K562 (cell line): ENCODE measurements at regions not wholly inside any gene's neighbourhood (a gene's known extent, or its start where the extent isn't known, plus 50 kb on each side); places are given as distances from the start of the nearest gene placed in this dataset.

Source experiments
- BRCA1 ChIP-seq, 2 experiments: fragments of 450-650 bp in 1 of 2; sonication (generic) in 1 of 2; formaldehyde crosslinking in 1 of 2; IDR thresholded peaks; 2 replicates each; pipeline versions ENCODE4 v1.5.0 to v1.6.1; 2017 to 2020; ENCODE audit warnings: mild to moderate bottlenecking in 1 of 2, missing genetic modification reagents in 1 of 2
- CBX1 ChIP-seq: sonication (generic); IDR thresholded peaks from 2 replicates; pipeline ENCODE4 v1.6.1; 2016; ENCODE audit warnings: antibody characterized with exemption, low read depth, mild to moderate bottlenecking
- CTCF ChIP-seq, 3 experiments: IDR thresholded peaks in 2 of 3; conservative IDR thresholded peaks in 1 of 3; 2 replicates each; pipeline ENCODE4 v1.5.1; 2011 to 2012; ENCODE audit warnings: low read length in 3 of 3, mild to moderate bottlenecking in 3 of 3, control low read depth in 2 of 3, improper control_type of control experiment in 1 of 3, inconsistent platforms in 1 of 3, low read depth in 1 of 3, mixed read lengths in 1 of 3, moderate library complexity in 1 of 3; ENCODE audit not compliant: insufficient read depth in 2 of 3
- FOXJ2 ChIP-seq: fragments of 200-800 bp; sonication (Bioruptor generic); IDR thresholded peaks from 2 replicates; pipeline ENCODE4 v1.6.1; 2016; ENCODE audit warnings: missing genetic modification characterization, missing compliant biosample characterization
- KDM2B ChIP-seq: fragments of 250-450 bp; sonication (Bioruptor Pico); IDR thresholded peaks from 2 replicates; pipeline ENCODE4 v1.8.0; 2021; ENCODE audit warnings: mild to moderate bottlenecking, moderate library complexity
- MAX ChIP-seq: sonication (generic); formaldehyde crosslinking; IDR thresholded peaks from 2 replicates; pipeline ENCODE4 v1.9.0; 2022; ENCODE audit warnings: mild to moderate bottlenecking, missing genetic modification reagents
- PKNOX1 ChIP-seq: fragments of 450-650 bp; IDR thresholded peaks from 2 replicates; pipeline ENCODE4 v1.6.1; 2016
- POLR2A ChIP-seq: fragments of 450-650 bp; conservative IDR thresholded peaks from 2 replicates; pipeline ENCODE4 v1.6.1; 2016
- REST ChIP-seq, 2 experiments: fragments of 450-650 bp; formaldehyde crosslinking in 1 of 2; IDR thresholded peaks; 2 replicates each; pipeline versions ENCODE4 v1.4.0 to v1.6.1; 2014 to 2020; ENCODE audit warnings: mild to moderate bottlenecking in 2 of 2, borderline replicate concordance in 1 of 2, low read depth in 1 of 2
- SMARCC2 ChIP-seq: fragments of 450-650 bp; IDR thresholded peaks from 2 replicates; pipeline ENCODE4 v1.6.1; 2017; ENCODE audit warnings: antibody characterized with exemption, moderate library complexity, mild to moderate bottlenecking, low read depth
- ZBTB33 ChIP-seq: sonication (generic); formaldehyde crosslinking; IDR thresholded peaks from 2 replicates; pipeline ENCODE4 v1.8.1; 2023; ENCODE audit warnings: mild to moderate bottlenecking, missing genetic modification reagents

- TF ChIP-seq FOXJ2 (tag) (no peak), CTCF (IDR thresholded peaks at IDR 0.05 in 2 of 3, conservative IDR thresholded peaks at IDR 0.05 in 1 of 3; ENCODE audit: insufficient read depth in 2 of 3, low read depth in 1 of 3, low read length in 3 of 3) (no peak), PKNOX1 (no peak), BRCA1 (IDR thresholded peaks at IDR 0.05) (no peak), BRCA1 (CRISPR knock-in tag; IDR thresholded peaks at IDR 0.05) (no peak), CBX1 (no peak), POLR2A (no peak), ZBTB33 (CRISPR knock-in tag) (no peak), REST (IDR thresholded peaks at IDR 0.05; ENCODE audit: borderline replicate concordance) (no peak), REST (CRISPR knock-in tag; IDR thresholded peaks at IDR 0.05; ENCODE audit: low read depth) (no peak), KDM2B (CRISPR knock-in tag) (no peak), MAX (CRISPR knock-in tag) (no peak), SMARCC2 (no peak)
Observed at GRCh38 chr3:174710612-174711011, 148.5 kb upstream of the NAALADL2 start.
